Cerebellar nuclear complex (tissue), 1 donor: ENCODE measurements at regions not wholly inside any gene's neighbourhood (a gene's known extent, or its start where the extent isn't known, plus 50 kb on each side); places are given as distances from the start of the nearest gene placed in this dataset.

Experiments
- DNase-seq, 2 experiments: peaks; one replicate each; lab custom pipeline; 2025; lab: John Stamatoyannopoulos, UW

DNA sequence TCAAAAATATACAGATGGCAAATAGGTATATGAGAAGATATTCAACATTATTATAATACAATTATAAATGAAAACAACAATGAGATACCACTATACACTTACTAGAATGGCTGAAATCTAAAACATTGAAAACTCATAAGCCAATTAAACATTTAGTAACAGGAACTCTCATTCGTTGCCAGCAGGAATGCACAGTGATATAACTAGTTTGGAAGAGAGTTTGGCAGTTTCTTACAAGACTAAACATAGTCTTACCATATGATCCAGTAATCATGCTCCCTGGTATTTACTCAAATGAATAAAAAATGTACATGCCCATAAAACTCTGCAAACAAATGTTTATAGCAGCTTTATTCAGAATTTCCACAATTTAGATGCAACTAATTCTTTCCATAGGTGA, 476.2 kb upstream of the COBL start:
- no peak for DNase-seq

- DNase-seq: no peak
Measured at GRCh38 chr7:51789489-51789888, 472.9 kb upstream of the COBL start.

- no peak for DNase-seq
Measured at GRCh38 chr7:51786284-51786683, 469.7 kb upstream of the COBL start.

DNA sequence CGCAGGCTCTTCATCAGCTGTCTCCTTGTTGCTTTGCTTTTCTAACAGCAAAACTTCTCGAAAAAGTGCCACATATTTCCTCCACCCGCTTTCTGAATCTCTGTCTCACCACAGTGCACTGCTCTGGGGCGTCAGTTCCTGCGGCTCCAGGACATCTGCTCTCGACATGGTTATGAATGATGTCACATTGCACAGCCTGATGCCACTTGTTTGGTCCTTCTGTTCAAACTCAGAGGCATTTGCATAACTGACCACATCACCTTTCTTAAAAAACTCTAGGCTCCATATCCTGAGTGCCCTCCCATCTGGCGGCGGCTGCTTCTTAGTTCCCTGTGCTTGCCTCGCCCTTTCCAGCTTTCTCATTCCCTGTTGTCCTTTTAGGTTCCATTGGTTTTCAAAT, 469.3 kb upstream of the COBL start:
- no peak for DNase-seq

GRCh38 chr7:51785171-51785570, 468.6 kb upstream of the COBL start:
- no peak for DNase-seq

DNA sequence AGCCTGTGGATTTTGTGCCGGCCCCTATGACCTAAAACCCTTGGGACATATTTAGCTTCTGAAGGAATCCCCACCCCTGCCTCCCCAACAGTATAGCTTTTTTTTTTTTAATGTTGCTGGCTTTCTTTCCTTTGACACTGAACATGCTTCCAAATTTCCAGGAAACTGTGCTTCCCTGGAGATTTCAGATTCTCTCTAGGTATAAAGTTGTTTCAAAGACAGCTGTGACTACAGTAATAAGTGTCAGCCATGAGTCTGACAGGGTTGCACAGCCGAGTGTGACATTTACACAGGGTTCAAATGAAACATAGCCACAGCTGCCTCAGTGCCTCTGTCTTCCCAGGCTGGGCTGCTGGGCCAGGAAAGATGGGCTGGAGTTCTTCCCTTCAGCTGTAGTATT, 466.6 kb upstream of the COBL start:
- no peak for DNase-seq

DNA sequence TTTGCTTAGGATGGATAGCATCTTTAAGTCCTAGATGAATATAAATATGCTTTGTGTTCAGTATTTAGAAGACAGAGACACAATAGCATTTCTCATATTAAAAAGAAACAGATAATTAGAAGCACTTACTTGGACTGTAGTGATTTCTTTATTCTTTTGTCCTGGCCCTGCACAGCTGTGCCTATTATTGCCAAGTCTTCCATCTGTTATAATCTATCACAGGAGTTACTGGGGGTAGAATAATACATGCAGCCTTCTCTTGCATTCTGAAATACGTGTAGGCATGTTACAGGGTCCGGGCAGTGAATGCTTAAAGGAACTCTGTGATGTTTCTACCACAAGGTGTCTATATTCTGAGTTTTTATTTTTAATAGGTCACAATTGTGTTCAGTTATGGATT, 461.5 kb upstream of the COBL start:
- DNase-seq: no peak

DNA sequence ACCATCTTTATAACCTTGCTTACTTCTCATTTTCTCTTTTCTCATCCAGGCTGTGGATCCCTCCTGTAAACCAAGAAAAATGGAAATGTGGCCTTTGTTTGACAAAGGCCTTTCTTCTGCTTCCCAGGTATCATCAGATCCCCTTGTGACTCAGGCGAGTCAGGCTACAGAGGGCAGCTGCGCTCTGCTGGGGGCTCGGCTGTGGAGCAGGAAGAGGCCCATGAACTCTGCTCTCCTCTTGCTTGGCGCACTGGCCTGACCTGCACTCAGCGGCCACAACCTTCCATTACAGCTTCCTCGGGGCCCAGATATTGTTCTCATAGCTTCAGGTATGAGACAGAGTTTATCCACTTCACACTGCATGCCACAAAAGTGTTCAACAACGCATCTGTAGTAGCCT, 457.6 kb upstream of the COBL start:
- DNase-seq: no peak

GRCh38 chr7:51772190-51772589, 455.6 kb upstream of the COBL start:
- no peak for DNase-seq

DNA sequence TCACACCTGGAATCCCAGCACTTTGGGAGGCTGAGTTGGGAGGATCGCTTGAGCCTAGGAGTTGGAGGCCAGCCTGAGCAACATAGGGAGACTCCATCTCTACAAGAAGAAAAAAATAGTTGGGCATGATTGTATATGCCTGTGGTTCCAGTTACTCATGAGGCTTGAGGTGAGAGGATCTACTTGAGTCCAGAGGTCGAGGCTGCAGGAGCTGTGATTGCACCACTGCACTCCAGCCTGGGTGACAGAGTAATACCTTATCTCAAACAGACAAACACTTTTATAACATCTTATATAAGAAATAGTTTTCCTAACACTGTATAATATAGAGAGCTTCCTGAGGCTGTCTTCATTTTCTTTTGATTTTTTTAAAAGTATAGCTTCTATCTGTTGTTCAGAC, 448.4 kb upstream of the COBL start:
- DNase-seq: no peak

GRCh38 chr7:51759985-51760384, 443.4 kb upstream of the COBL start:
- DNase-seq: no peak

GRCh38 chr7:51757960-51758359, 441.4 kb upstream of the COBL start:
- DNase-seq: no peak

- no peak for DNase-seq
Measured at GRCh38 chr7:51732951-51733350, 416.3 kb upstream of the COBL start.

GRCh38 chr7:51732116-51732515, 415.5 kb upstream of the COBL start:
- DNase-seq: no peak

GRCh38 chr7:51731075-51731474, 414.5 kb upstream of the COBL start:
- no peak for DNase-seq

- DNase-seq: no peak
Measured at GRCh38 chr7:51727441-51727840, 410.8 kb upstream of the COBL start.

GRCh38 chr7:51706851-51707250, 390.2 kb upstream of the COBL start:
- no peak for DNase-seq

GRCh38 chr7:51705701-51706100, 389.1 kb upstream of the COBL start:
- DNase-seq: no peak

DNA sequence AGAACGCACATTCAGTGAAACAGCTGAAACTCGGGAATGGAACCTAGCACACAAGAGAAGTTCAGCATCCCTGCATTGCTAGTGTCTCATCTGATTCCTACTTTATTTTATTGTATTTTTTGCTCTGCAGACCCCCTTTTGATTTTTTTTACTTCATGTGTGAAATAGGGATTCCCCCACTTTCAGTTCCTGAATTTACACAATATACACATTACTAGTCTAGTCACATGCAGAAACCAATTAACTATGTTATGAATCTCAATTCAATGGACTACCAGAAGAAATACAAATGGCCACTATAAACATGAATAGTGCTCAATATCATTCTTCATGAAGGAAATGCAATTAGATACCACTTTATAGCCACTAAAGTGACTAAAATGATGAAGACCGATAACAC, 386.1 kb upstream of the COBL start:
- DNase-seq: no peak

DNA sequence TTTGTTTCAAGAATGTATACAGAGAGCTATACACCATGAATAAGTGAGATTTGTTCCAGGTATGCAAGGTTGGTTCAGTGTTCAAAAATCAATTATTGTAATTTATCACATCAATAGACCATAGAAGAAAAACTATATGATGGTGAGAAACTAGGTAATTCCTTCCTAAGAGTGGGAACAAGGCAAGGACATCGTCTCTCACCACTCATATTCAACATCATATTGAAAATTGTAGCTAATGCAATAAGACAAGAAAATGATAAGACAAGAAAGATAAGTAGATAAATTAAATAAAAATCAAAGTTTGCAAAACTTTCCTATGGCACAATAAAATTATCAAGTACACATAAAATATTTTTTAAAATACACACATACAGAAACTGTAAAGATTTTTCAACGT, 385.3 kb upstream of the COBL start:
- no peak for DNase-seq

DNA sequence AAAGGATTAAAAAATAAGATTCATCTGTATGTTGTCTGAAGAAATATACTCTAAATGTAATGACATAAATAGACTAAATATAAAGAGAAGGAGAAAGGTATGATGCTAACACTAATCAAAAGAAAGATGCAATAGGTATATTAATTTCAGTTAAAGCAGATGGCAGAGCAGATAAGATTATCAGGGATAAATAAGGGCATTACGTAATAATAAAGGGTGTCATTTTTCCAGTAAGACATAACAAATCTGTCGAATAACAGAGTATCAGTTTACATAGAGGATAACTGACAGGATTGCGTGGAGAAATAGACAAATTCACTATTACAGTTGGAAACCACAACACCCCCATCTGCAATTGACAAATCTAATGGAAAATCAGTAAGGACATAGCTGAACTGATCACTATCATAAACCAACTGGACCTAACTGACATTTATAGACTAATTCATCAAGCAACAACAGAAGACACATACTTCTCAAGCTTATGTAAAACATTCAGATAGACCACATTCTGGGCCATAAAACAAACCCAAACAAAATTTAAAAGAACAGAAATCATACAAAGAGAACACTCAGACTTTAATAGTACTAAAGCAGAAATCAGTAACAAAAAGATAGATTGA, 384.1 kb upstream of the COBL start:
- DNase-seq: no peak

- no peak for DNase-seq
Measured at GRCh38 chr7:51693258-51693657, 376.6 kb upstream of the COBL start.

DNA sequence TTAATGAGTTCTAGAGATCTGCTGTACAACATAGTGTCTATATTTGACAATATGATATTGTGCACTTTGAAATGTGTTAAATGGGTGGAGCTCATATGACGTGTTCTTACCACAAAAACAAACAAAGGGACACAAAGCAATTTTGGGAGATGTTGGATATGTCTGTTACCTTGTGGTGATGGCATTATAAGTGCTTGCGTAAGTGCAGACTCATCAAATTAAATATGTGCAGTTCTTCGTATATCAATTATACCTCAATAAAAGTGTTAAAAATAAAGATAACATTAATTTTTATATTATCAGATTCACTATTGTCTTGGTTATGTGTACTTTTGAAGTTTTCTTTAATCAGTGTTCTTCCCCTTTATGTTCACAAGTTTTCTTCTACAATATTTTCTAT, 372.9 kb upstream of the COBL start:
- no peak for DNase-seq

- DNase-seq: no peak
Measured at GRCh38 chr7:51685794-51686193, 369.2 kb upstream of the COBL start.
